Thymus (tissue), 11 donors: ENCODE measurements at regions not wholly inside any gene's neighbourhood (a gene's known extent, or its start where the extent isn't known, plus 50 kb on each side); places are given as distances from the start of the nearest gene placed in this dataset.

ENCODE experiments used
- DNase-seq, 9 donors: peaks; one replicate each; pipeline ENCODE4 v3.0.0-alpha.2; 2013; ENCODE audit warnings: low spot score in 9 of 9, low read depth in 6 of 9, missing footprints in 1 of 9
- H3K27ac ChIP-seq, 2 donors: one replicate each; pipeline ENCODE4 v1.5.1; 2013; ENCODE audit warnings: control low read depth in 1 of 2, low read depth in 1 of 2, low read length in 1 of 2, mild to moderate bottlenecking in 1 of 2, moderate library complexity in 1 of 2
- H3K27me3 ChIP-seq, 2 donors: one replicate each; pipeline ENCODE4 v1.5.1; 2013; ENCODE audit warnings: low read length in 1 of 2; ENCODE audit not compliant: control insufficient read depth in 2 of 2, insufficient read depth in 1 of 2
- H3K36me3 ChIP-seq, 2 donors: one replicate each; pipeline ENCODE4 v1.5.1; 2013; ENCODE audit warnings: low read length in 1 of 2, mild to moderate bottlenecking in 1 of 2, moderate library complexity in 1 of 2; ENCODE audit not compliant: control insufficient read depth in 2 of 2, insufficient read depth in 2 of 2
- H3K4me1 ChIP-seq, 2 donors: one replicate each; pipeline ENCODE4 v1.5.1; 2013; ENCODE audit warnings: low read length in 2 of 2; ENCODE audit not compliant: control insufficient read depth in 2 of 2, insufficient read depth in 2 of 2
- H3K4me3 ChIP-seq, 2 donors: one replicate each; pipeline ENCODE4 v1.5.1; 2013; ENCODE audit warnings: low read length in 2 of 2, control low read depth in 1 of 2, mild to moderate bottlenecking in 1 of 2
- H3K9me3 ChIP-seq, 2 donors: one replicate each; pipeline ENCODE4 v1.5.1; 2013; ENCODE audit warnings: low read length in 1 of 2, mild to moderate bottlenecking in 1 of 2; ENCODE audit not compliant: control insufficient read depth in 2 of 2, insufficient read depth in 1 of 2
- WGBS: extraction: QIAGEN DNeasy Blood & Tissue Kit; methylation state at CpG from one replicate; pipeline ENCODE4 v1.1.7; 2013; 5-methylcytosine and 5-hydroxymethylcytosine counted together
- donor health status: healthy.

DNA sequence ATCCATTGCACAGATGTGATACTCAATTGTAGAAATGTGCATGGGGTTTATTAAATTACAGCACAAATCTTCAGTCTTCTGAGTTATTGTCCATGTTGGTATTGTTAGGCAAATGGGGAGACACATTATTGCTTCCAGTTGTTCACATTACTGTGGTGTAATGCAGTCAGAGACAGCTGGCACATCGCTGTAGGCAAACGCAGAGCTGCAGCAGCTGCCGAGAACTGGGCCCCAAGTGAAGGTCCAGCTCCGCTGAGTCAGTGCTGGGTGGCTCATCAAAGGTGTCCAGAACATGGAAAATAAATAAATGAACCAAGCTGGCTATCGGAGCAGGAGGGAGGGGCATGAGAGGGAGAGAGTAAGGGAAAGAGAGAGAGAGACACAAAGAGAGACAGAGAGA lies 299.1 kb upstream of the OBI1 start:
- no peak overlapping the region for H3K27ac ChIP-seq
- H3K27me3 ChIP-seq = no peaks in the 10 kb centered on the region
- no peaks in the 10 kb centered on the region for H3K4me1 ChIP-seq
- 83% methylated on average over 5 of the region's 5 CpGs for WGBS
- H3K36me3 ChIP-seq = no peaks in the 10 kb centered on the region
- H3K4me3 ChIP-seq = no peak overlapping the region
- H3K9me3 ChIP-seq = no peaks in the 10 kb centered on the region
- DNase-seq = no peak

DNA sequence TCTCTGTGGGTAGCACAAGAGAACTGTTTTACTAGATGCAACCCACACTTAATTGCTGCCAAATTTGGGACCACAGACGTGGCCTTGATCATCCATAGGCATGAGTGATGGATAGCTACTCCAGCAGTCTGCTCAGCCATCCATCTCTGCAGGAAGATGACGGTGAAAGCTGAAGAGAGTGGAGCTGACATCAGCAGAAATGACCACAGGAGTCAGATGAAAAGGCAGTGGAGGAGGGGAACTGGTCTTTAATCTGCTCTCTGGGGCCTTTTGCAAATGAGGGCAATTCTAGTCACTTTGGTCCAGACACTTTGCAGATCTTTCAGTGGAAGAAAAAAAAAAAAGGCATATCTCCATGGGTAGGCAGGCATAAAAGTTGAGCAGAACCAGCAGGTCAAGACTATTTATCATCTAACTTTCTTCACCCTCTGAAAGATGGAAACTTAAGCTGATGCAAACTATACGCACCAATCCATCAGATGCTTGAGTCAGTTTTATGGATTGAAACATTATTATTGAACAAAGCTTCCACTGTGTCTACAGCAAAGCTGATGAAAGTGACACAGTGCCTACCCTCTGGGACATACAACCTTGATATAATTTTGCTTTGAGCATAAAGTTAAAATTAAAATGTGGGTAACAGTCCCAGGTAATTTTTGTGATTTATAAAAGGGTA lies 281.6 kb upstream of the OBI1 start:
- DNase-seq = no peak
- Histone ChIP-seq H3K36me3 (no peaks in the 10 kb centered on the region), H3K27me3 (no peaks in the 10 kb centered on the region), H3K9me3 (no peaks in the 10 kb centered on the region), H3K4me3 (no peak overlapping the region), H3K27ac (no peak overlapping the region), H3K4me1 (no peaks in the 10 kb centered on the region)
- WGBS = 49% methylated on average over 3 of the region's 3 CpGs

DNA sequence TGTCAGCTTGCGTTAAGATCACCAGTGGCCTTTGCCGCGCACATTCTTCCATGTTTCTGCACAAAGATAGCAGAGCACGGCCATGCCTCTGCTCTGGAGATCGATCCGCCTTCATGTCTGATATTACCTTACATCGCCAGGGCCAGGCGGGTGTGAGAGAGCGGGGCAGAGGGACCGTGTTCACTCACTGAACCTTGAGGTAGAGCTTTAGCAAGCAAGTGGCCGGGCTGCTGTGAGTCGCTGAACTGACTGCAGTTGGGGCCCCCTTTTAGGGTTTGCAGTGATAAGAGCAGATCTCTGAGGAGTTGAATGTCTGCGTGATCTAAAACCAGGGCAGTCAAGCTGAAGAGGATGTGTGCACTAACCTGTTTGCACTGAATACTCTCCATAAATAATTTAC lies 275.4 kb upstream of the OBI1 start:
- Histone ChIP-seq H3K9me3 (no peaks in the 10 kb centered on the region), H3K36me3 (no peaks in the 10 kb centered on the region), H3K27ac (no peak overlapping the region), H3K4me1 (no peaks in the 10 kb centered on the region), H3K4me3 (no peak overlapping the region), H3K27me3 (no peaks in the 10 kb centered on the region)
- 89% methylated on average over 13 of the region's 13 CpGs for WGBS
- DNase-seq = no peak

DNA sequence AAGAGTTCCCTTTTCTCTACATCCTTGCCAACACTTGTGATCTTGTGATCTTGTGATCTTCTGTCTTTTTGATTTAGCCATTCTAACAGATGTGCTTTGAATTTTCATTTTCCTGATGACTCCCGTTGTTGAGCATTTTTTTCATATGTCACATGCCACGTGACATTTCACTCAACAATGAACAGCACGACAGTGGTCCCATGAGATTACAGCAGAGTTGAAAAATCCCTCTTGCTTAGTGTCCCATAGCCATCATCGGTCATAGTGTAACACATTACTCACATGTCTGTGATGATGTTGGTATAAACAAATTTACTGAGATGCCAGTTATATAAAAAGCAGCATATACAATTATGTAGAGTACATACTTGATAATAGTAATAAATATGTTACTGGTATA lies 256.1 kb upstream of the OBI1 start:
- DNase-seq = no peak
- Histone ChIP-seq H3K4me3 (no peak overlapping the region), H3K36me3 (no peaks in the 10 kb centered on the region), H3K27me3 (no peaks in the 10 kb centered on the region), H3K4me1 (no peaks in the 10 kb centered on the region), H3K9me3 (no peaks in the 10 kb centered on the region), H3K27ac (no peak overlapping the region)
- 91% methylated on average over 4 of the region's 4 CpGs for WGBS

DNA sequence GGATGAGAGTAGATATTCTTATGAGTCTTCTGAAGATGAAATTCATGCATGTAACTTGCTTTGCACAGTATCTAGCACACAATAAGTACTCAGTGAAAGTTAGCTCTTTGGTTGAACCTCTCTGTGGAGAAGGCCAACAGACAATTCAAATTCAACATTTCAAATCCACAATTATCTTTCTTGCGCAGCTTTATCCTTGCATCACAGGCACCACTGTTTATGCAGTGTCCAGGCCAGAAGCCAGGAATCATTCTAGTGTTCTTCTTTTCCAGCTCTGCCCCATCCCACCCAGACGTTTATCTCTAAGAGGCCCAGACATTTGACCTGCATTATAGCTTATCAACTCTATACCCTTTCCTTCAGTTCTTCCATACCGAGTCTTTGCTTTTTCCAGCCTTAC lies 254.7 kb upstream of the OBI1 start:
- DNase-seq = no peak
- Histone ChIP-seq H3K27me3 (no peaks in the 10 kb centered on the region), H3K4me1 (no peaks in the 10 kb centered on the region), H3K36me3 (no peaks in the 10 kb centered on the region), H3K27ac (no peak overlapping the region), H3K9me3 (no peaks in the 10 kb centered on the region), H3K4me3 (no peak overlapping the region)
- WGBS = 86% methylated on average over 3 of the region's 3 CpGs

DNA sequence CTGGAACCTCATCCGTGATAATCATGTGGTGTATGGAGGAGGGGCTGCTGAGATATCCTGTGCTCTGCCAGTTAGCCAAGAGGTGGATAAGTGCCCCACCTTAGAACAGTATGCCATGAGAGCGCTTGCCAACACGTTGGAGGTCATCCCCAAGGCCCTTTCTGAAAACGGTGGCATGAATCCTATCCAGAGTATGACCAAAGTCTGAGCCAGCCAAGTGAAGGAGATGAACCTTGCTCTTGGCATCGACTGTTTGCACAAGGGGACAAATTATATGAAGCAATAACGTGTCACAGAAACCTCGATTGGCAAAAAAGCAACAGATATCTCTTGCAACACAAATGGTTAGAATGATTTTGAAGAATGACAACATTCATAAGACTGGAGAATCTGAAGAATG lies 251.2 kb upstream of the OBI1 start:
- Histone ChIP-seq H3K4me1 (no peaks in the 10 kb centered on the region), H3K27ac (no peak overlapping the region), H3K9me3 (no peaks in the 10 kb centered on the region), H3K27me3 (no peaks in the 10 kb centered on the region), H3K36me3 (no peaks in the 10 kb centered on the region), H3K4me3 (no peak overlapping the region)
- 88% methylated on average over 7 of the region's 7 CpGs for WGBS
- DNase-seq = no peak

DNA sequence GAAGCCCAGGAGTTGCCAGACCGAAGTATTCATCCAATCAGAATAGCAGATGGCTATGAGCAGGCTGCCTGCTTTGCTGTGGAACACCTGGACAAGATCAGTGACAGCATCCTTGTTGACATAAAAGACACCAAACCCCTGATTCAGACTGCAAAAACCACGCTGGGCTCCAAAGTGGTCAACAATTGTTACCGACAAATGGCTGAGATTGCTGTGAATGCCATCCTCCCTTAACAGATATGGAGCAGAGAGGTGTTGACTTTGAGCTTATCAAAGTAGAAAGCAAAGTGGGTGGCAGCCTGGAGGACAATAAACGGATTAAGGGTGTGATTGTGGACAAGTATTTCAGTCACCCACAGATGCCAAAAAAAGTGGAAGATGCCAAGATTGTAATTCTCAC lies 250.3 kb upstream of the OBI1 start:
- WGBS = 28% methylated on average over 4 of the region's 4 CpGs
- Histone ChIP-seq H3K4me3 (no peak overlapping the region), H3K9me3 (no peaks in the 10 kb centered on the region), H3K27ac (no peak overlapping the region), H3K27me3 (no peaks in the 10 kb centered on the region), H3K4me1 (no peaks in the 10 kb centered on the region), H3K36me3 (no peaks in the 10 kb centered on the region)
- no peak for DNase-seq

DNA sequence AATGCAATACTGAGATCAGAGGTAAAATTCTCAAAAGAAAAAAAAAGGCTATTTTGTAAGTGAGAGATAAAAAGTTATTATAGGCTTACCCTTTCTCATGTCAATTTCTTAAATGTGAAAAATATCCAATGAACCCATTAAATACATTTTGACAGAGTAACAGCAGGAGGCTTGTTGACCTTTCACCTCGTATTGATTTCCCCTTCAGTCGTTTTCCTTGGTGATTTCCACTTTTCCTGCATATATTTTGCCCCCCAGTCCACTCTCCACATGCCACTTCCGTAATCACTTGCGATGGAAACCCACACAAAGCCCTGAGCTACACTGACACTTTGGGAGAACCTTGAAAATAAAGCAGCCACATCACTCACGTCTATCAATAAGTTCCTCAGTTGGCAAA lies 248.1 kb upstream of the OBI1 start:
- Histone ChIP-seq H3K9me3 (no peaks in the 10 kb centered on the region), H3K4me1 (no peaks in the 10 kb centered on the region), H3K4me3 (no peak overlapping the region), H3K36me3 (no peaks in the 10 kb centered on the region), H3K27ac (no peak overlapping the region), H3K27me3 (no peaks in the 10 kb centered on the region)
- WGBS = 67% methylated on average over 5 of the region's 5 CpGs
- no peak for DNase-seq

DNA sequence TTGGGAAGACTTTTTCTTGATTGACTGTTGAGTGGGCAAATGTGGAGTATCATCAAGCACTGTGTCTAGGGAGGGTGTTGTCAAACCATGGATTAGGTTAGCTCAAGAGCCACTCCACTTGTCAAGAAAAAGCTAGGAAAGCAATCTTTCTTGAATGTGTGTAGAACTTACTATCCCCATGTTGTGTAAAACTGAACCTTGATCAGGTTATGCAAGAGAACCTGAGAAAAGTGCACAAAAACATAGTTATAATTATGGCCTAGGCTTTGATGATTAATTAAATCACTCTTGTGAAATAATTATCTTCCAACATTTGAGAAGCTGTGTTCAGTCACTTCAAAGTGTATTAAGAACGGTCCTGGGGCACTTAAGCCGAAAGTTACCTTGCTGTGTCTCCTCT lies 238.2 kb upstream of the OBI1 start:
- H3K4me1 ChIP-seq = no peaks in the 10 kb centered on the region
- no peaks in the 10 kb centered on the region for H3K27me3 ChIP-seq
- H3K9me3 ChIP-seq = no peaks in the 10 kb centered on the region
- no peaks in the 10 kb centered on the region for H3K36me3 ChIP-seq
- no peak overlapping the region for H3K27ac ChIP-seq
- no peak overlapping the region for H3K4me3 ChIP-seq
- no peak for DNase-seq
- WGBS = 47% methylated on average over 2 of the region's 2 CpGs

DNA sequence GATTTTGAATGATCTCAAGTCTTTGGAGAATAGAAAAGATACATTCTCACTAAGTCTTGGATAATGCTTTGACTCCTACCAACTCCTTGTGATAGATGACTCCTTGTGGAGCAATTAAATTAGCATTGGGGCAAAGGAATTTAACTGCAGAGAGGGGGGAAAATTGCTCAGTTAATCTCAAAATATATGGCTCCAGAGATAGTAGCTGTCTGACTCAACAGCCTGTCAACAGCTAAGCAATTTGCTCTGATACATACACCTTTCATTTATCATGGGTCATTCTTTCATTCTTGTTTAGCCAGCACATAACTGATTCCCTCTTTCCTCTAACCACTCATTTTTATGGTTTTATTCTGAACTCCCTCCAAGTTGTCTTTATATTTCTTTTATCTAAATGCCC lies 225.6 kb upstream of the OBI1 start:
- no peak overlapping the region for H3K27ac ChIP-seq
- H3K4me1 ChIP-seq = no peaks in the 10 kb centered on the region
- no peaks in the 10 kb centered on the region for H3K36me3 ChIP-seq
- no peaks in the 10 kb centered on the region for H3K9me3 ChIP-seq
- no peak for DNase-seq
- H3K4me3 ChIP-seq = no peak overlapping the region
- H3K27me3 ChIP-seq = no peaks in the 10 kb centered on the region
